ENCODE measurements at regions not wholly inside any gene's neighbourhood (a gene's known extent, or its start where the extent isn't known, plus 50 kb on each side); places are given as distances from the start of the nearest gene placed in this dataset.

DNA sequence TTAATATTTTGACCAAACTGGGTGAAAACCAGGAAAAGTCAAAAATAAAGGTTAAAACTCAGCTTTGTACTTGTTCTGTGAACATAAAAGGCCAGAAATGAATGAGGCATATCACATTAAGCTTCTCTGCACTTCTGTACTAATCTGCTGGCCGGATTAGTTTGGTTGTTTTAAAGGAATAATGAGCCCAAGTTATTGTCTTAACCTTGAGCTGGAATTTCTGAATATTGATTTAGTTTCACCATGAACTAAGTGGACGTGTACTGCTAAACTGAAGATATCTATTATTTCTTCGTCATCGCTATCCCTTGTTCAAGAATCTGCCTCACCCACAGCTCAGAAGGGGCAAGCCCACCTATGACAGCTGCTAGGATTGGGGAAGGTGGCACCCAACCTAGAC, 101.1 kb upstream of the FRMD4A start:
- no peak for TF ChIP-seq EZH2phosphoT487 (IDR thresholded peaks at IDR 0.05; ENCODE audit: borderline replicate concordance, low read depth)
- no peak for TF ChIP-seq POLR2AphosphoS5 (IDR thresholded peaks at IDR 0.05; ENCODE audit: low read depth, low read length)
- no peak for TF ChIP-seq TCF12 (IDR thresholded peaks at IDR 0.05)
- TF ChIP-seq, protein P1, sequence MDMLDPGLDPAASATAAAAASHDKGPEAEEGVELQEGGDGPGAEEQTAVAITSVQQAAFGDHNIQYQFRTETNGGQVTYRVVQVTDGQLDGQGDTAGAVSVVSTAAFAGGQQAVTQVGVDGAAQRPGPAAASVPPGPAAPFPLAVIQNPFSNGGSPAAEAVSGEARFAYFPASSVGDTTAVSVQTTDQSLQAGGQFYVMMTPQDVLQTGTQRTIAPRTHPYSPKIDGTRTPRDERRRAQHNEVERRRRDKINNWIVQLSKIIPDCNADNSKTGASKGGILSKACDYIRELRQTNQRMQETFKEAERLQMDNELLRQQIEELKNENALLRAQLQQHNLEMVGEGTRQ (IDR thresholded peaks at IDR 0.05; ENCODE audit: borderline replicate concordance, low read depth, low read length), result no peak
- no peak for TF ChIP-seq SIN3A (IDR thresholded peaks at IDR 0.05; ENCODE audit: borderline replicate concordance, low read depth, low read length)
- TF ChIP-seq, protein P2, sequence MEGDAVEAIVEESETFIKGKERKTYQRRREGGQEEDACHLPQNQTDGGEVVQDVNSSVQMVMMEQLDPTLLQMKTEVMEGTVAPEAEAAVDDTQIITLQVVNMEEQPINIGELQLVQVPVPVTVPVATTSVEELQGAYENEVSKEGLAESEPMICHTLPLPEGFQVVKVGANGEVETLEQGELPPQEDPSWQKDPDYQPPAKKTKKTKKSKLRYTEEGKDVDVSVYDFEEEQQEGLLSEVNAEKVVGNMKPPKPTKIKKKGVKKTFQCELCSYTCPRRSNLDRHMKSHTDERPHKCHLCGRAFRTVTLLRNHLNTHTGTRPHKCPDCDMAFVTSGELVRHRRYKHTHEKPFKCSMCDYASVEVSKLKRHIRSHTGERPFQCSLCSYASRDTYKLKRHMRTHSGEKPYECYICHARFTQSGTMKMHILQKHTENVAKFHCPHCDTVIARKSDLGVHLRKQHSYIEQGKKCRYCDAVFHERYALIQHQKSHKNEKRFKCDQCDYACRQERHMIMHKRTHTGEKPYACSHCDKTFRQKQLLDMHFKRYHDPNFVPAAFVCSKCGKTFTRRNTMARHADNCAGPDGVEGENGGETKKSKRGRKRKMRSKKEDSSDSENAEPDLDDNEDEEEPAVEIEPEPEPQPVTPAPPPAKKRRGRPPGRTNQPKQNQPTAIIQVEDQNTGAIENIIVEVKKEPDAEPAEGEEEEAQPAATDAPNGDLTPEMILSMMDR (IDR thresholded peaks at IDR 0.05), result no peak

Measured in SK-N-SH (cell line).